GM12878 (cell line): ENCODE measurements at regions not wholly inside any gene's neighbourhood (a gene's known extent, or its start where the extent isn't known, plus 50 kb on each side); places are given as distances from the start of the nearest gene placed in this dataset.

Experiments used
- ATAC-seq: fragments of 200-7000 bp; cut with Tn5 transposase; 3 replicates; pipeline ENCODE4 v1.9.1; 2020; ENCODE audit warnings: mild to moderate bottlenecking, moderate library complexity
- BruUV-seq: library from RNA; stranded (reverse); fragments of 400-500 nt; replicated peaks from 2 replicates; lab custom pipeline; 2021; lab: Mats Ljungman, UMichigan
- CTCF ChIA-PET: fragments of 300-600 bp; sonication (Branson Sonifier 250); formaldehyde crosslinking; extraction: SDS; loops from one replicate; lab custom pipeline; 2021; ENCODE audit warnings: inconsistent platforms; lab: Yijun Ruan, JAX
- POLR2A ChIA-PET: fragments of 350-600 bp; formaldehyde crosslinking; extraction: SDS; loops from one replicate; lab custom pipeline; 2021; ENCODE audit warnings: inconsistent platforms; lab: Charles Lee
- RAD21 ChIA-PET: fragments of 300-600 bp; sonication (Branson Sonifier 250); formaldehyde crosslinking; loops from one replicate; lab custom pipeline; 2023; ENCODE audit warnings: antibody characterized with exemption; ENCODE audit not compliant: unreplicated experiment; lab: Charles Lee
- SMC1A ChIA-PET: fragments of 300-600 bp; sonication (Branson Sonifier 250); formaldehyde crosslinking; loops from one replicate; lab custom pipeline; 2023; ENCODE audit not compliant: unreplicated experiment, uncharacterized antibody; lab: Charles Lee
- DNase-seq: peaks from one replicate; pipeline ENCODE4 v3.0.0-alpha.2; 2011; ENCODE audit warnings: low read depth, low spot score
- FAIRE-seq: peaks from 3 replicates; lab custom pipeline; 2011; peaks lifted over from hg19 to GRCh38; lab: Jason Lieb, UNC
- H2AFZ ChIP-seq: 2 replicates; pipeline ENCODE4 v1.6.0; 2011; ENCODE audit warnings: low read depth, low read length, control low read depth; ENCODE audit not compliant: control insufficient read depth
- H3K27ac ChIP-seq: 2 replicates; pipeline ENCODE4 v1.5.1; 2011; ENCODE audit warnings: control low read depth; ENCODE audit not compliant: control insufficient read depth, insufficient read depth
- H3K27me3 ChIP-seq, 2 experiments: replicated peaks in 1 of 2; 2 replicates each; pipeline versions ENCODE4 v1.6.0 to v1.6.1; 2011; ENCODE audit warnings: low read length in 1 of 2; ENCODE audit not compliant: control insufficient read depth in 2 of 2, insufficient read depth in 2 of 2
- H3K36me3 ChIP-seq, 2 experiments: 2 replicates each; pipeline ENCODE4 v1.5.1; 2011; ENCODE audit warnings: low read length in 1 of 2; ENCODE audit not compliant: control insufficient read depth in 2 of 2, insufficient read depth in 2 of 2
- H3K4me1 ChIP-seq: 2 replicates; pipeline ENCODE4 v1.6.1; 2011; ENCODE audit warnings: mild to moderate bottlenecking, low read length, moderate library complexity, mixed read lengths; ENCODE audit not compliant: control insufficient read depth, insufficient read depth
- H3K4me2 ChIP-seq: 2 replicates; pipeline ENCODE4 v1.6.0; 2011; ENCODE audit warnings: control low read depth; ENCODE audit not compliant: control insufficient read depth, insufficient read depth
- H3K4me3 ChIP-seq: fragments of 200-600 bp; sonication (generic); 2 replicates; pipeline ENCODE4 v1.5.1; 2016
- H3K79me2 ChIP-seq: 2 replicates; pipeline ENCODE4 v1.6.0; 2011; ENCODE audit warnings: low read length; ENCODE audit not compliant: control insufficient read depth, insufficient read depth
- H3K9ac ChIP-seq: 2 replicates; pipeline ENCODE4 v1.8.0; 2011; ENCODE audit warnings: low read length, control low read depth, mixed read lengths; ENCODE audit not compliant: control insufficient read depth, insufficient read depth
- H3K9me3 ChIP-seq: replicated peaks from 3 replicates; pipeline ENCODE4 v1.5.1; 2011; ENCODE audit warnings: mild to moderate bottlenecking, low read length; ENCODE audit not compliant: control insufficient read depth, insufficient read depth
- H4K20me1 ChIP-seq: 2 replicates; pipeline ENCODE4 v1.6.0; 2011; ENCODE audit not compliant: control insufficient read depth, insufficient read depth
- CBX3 ChIP-seq: fragments of 200-600 bp; sonication (generic); IDR thresholded peaks from 2 replicates; pipeline ENCODE4 v1.6.1; 2016; ENCODE audit warnings: low read depth, borderline replicate concordance
- CHD1 ChIP-seq: IDR thresholded peaks from 2 replicates; pipeline ENCODE4 v1.6.1; 2012; ENCODE audit warnings: low read depth, low read length, improper control_type of control experiment
- LARP7 ChIP-seq: fragments of 450-650 bp; IDR thresholded peaks from 2 replicates; pipeline ENCODE4 v1.6.1; 2017; ENCODE audit warnings: mild to moderate bottlenecking
- NFIC ChIP-seq: IDR thresholded peaks from 2 replicates; pipeline ENCODE4 v1.6.1; 2012; ENCODE audit warnings: low read depth, mild to moderate bottlenecking, inconsistent platforms, low read length, moderate library complexity
- PRDM15 ChIP-seq: fragments of 450-650 bp; formaldehyde crosslinking; IDR thresholded peaks from 2 replicates; pipeline ENCODE4 v1.4.0; 2020; ENCODE audit warnings: mild to moderate bottlenecking, moderate library complexity
- RUNX3 ChIP-seq: IDR thresholded peaks from 2 replicates; pipeline ENCODE4 v1.6.1; 2012; ENCODE audit warnings: low read length, inconsistent platforms
- TCF12 ChIP-seq: IDR thresholded peaks from 2 replicates; pipeline ENCODE4 v1.6.1; 2011; ENCODE audit warnings: low read depth, mild to moderate bottlenecking, low read length
- ZBTB40 ChIP-seq: fragments of 450-650 bp; IDR thresholded peaks from 2 replicates; pipeline ENCODE4 v1.6.1; 2016; ENCODE audit warnings: mild to moderate bottlenecking, moderate library complexity, borderline replicate concordance
- WGBS: methylation state at CpG from one replicate; pipeline ENCODE4 v1.1.6; 2016; ENCODE audit warnings: low lambda C conversion rate; ENCODE audit not compliant: insufficient replicate concordance, insufficient coverage; ENCODE audit errors: missing lambda C conversion rate; 5-methylcytosine and 5-hydroxymethylcytosine counted together
- in situ Hi-C: fragments of 300-500 bp; cut with MboI; formaldehyde crosslinking; loops from 9 replicates; pipeline ENCODE4 v1.14.3; 2018; ENCODE audit warnings: mixed read lengths
- intact Hi-C: fragments of 100-400 bp; cut with micrococcal nuclease; formaldehyde crosslinking; loops from one replicate; pipeline ENCODE4 v1.14.2; 2022; ENCODE audit not compliant: unreplicated experiment
- TF ChIP-seq, protein P1 (sequence below): IDR thresholded peaks from 2 replicates; pipeline ENCODE4 v1.6.1; 2011; ENCODE audit warnings: low read depth, mild to moderate bottlenecking, low read length, moderate library complexity, borderline replicate concordance; ENCODE audit errors: extremely low read depth

DNA sequence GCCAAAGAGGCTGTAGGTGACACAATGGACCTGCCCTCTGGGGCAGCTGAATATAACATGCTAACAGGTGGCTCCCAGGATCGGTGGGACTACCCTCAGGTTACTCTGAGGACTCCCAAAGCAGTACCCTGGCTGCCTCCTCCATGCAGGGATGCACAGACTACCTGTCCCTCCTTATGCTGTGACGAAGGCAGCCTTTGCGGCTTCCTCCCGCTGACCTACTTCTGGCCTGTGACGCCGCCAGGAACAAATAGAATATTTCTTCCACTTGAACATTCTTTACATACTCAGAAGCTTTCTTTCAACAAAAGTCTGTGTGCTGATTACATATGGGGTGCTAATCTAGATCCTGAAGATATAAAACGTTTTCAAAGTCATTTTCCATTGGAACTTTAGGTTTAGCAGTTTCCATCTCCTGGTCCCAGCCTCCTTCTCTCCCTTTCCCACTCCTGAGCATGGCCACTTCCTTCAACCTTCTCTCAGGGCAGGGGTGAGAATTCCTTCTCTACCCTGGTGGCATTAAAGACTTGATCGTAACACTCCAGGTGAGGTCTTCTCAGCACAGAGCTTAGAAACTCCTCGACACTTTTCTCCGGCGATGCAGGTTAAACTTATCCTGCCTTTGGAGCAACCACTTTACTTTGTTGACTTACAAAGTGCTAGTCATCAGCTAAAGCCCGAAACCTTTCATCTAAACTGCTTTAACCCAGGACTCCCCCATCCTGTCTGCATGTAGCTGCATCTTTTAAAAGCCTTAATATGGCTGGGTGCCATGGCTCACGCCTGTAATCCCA lies 58.9 kb upstream of the STK17B start:
- H3K79me2 ChIP-seq = no peaks in the 10 kb centered on the region
- in situ Hi-C loops = no loop called here
- no TSS peak for BruUV-seq
- H4K20me1 ChIP-seq = no peaks in the 10 kb centered on the region
- RAD21 ChIA-PET = interaction anchor here (0.9 to 2.6 kb wide), 5 partner anchors 11 to 48 kb away, joined by 3 to 9 read pairs (median 5); no protein-coding TSS in a partner anchor
- H3K9ac ChIP-seq = no peak overlapping the region
- H3K4me2 ChIP-seq = no peak overlapping the region
- H3K4me3 ChIP-seq = no peak overlapping the region
- H3K27me3 ChIP-seq = no peaks in the 10 kb centered on the region
- intact Hi-C loops = no loop called here
- no peak overlapping the region for H2AFZ ChIP-seq
- H3K27ac ChIP-seq = no peak overlapping the region
- POLR2A ChIA-PET = interaction anchor here (0.7 to 2.3 kb wide), 5 partner anchors 10 to 67 kb away, joined by 3 to 10 read pairs (median 4); no protein-coding TSS in a partner anchor
- WGBS = 83% methylated on average over 13 of the region's 13 CpGs
- no peak for FAIRE-seq
- H3K4me1 ChIP-seq = peaks cover 14% of the 10 kb centered on the region
- no peak for TF ChIP-seq ZBTB40
- TF ChIP-seq RUNX3 = no peak
- TF ChIP-seq LARP7 = no peak
- TF ChIP-seq PRDM15 (CRISPR knock-in tag) = no peak
- no peak for TF ChIP-seq NFIC
- no peak for TF ChIP-seq TCF12
- no peak for TF ChIP-seq CBX3
- no peak for TF ChIP-seq CHD1
- TF ChIP-seq, protein P1, sequence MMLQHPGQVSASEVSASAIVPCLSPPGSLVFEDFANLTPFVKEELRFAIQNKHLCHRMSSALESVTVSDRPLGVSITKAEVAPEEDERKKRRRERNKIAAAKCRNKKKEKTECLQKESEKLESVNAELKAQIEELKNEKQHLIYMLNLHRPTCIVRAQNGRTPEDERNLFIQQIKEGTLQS = no peak
- no peaks in the 10 kb centered on the region; the same call in 1 of the 3 replicates for H3K9me3 ChIP-seq
- CTCF ChIA-PET = interaction anchor here (0.8 to 6.7 kb wide), 8 partner anchors 11 to 152 kb away, joined by 3 to 37 read pairs (median 3); no protein-coding TSS in a partner anchor
- no peak for ATAC-seq
- DNase-seq = no peak
- SMC1A ChIA-PET = interaction anchor here (0.9 to 9.6 kb wide), 12 partner anchors 8 to 152 kb away, joined by 3 to 95 read pairs (median 5); no protein-coding TSS in a partner anchor
- H3K36me3 ChIP-seq = peaks cover 0 to 2% of the 10 kb centered on the region in 2 experiments; a peak in 3 of 4 replicates
